Parathyroid adenoma (tissue), 2 donors: ENCODE measurements at regions not wholly inside any gene's neighbourhood (a gene's known extent, or its start where the extent isn't known, plus 50 kb on each side); places are given as distances from the start of the nearest gene placed in this dataset.

Experiments
- H2AFZ ChIP-seq: fragments of 300-600 bp; sonication (generic); one replicate; pipeline ENCODE4 v1.7.0; 2017; ENCODE audit warnings: antibody characterized with exemption, mild to moderate bottlenecking
- H3K27ac ChIP-seq: fragments of 300-600 bp; sonication (generic); one replicate; pipeline ENCODE4 v1.7.0; 2017
- H3K27me3 ChIP-seq: fragments of 300-600 bp; sonication (generic); one replicate; pipeline ENCODE4 v1.7.0; 2017; ENCODE audit warnings: low read length; ENCODE audit not compliant: control insufficient read depth, insufficient read depth
- H3K36me3 ChIP-seq: fragments of 300-600 bp; sonication (generic); one replicate; pipeline ENCODE4 v1.7.0; 2017; ENCODE audit warnings: low read length; ENCODE audit not compliant: control insufficient read depth, insufficient read depth
- H3K4me1 ChIP-seq: fragments of 300-600 bp; sonication (generic); one replicate; pipeline ENCODE4 v1.7.0; 2017; ENCODE audit warnings: control low read depth
- H3K4me2 ChIP-seq: fragments of 300-600 bp; sonication (generic); one replicate; pipeline ENCODE4 v1.7.0; 2017; ENCODE audit warnings: low read length
- H3K4me3 ChIP-seq: fragments of 300-600 bp; sonication (generic); one replicate; pipeline ENCODE4 v1.7.0; 2017; ENCODE audit warnings: low read depth, low read length
- H3K79me2 ChIP-seq: fragments of 300-600 bp; sonication (generic); one replicate; pipeline ENCODE4 v1.7.0; 2017; ENCODE audit warnings: control low read depth
- H3K9ac ChIP-seq: fragments of 300-600 bp; sonication (generic); one replicate; pipeline ENCODE4 v1.7.0; 2017; ENCODE audit warnings: mild to moderate bottlenecking
- H3K9me3 ChIP-seq: fragments of 300-600 bp; sonication (generic); one replicate; pipeline ENCODE4 v1.7.0; 2017; ENCODE audit warnings: low read length; ENCODE audit not compliant: control insufficient read depth
- TF ChIP-seq, protein P1 (sequence below): fragments of 300-600 bp; sonication (generic); IDR thresholded peaks from one replicate; pipeline ENCODE4 v1.7.0; 2017; ENCODE audit warnings: antibody characterized with exemption, mild to moderate bottlenecking
- donor health status: primary hyperparathyroidism.

DNA sequence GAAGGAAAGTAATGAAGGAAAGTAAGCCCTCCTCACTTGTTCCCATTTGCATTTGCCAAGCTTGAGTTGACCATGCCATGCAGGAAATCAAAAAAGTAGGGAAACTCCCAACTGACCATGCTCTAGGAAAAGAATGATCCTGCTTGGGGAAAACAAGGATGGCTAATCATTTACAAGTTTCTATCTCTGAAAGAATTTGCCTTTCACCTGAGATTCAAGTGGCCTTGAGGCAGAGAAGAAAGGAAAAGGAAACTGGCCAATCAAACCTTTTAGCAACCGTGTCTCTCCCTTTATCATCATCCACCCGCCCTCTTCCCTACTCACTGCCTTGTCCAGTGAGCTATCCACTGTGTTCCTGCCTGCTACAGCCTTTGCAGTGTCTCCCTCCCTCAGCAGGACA, 757.2 kb upstream of the SOX9 start:
- H3K36me3 ChIP-seq, result no peaks in the 10 kb centered on the region
- no peak overlapping the region for H3K4me2 ChIP-seq
- no peaks in the 10 kb centered on the region for H3K27me3 ChIP-seq
- H2AFZ ChIP-seq, result no peak overlapping the region
- no peaks in the 10 kb centered on the region for H3K79me2 ChIP-seq
- no peaks in the 10 kb centered on the region for H3K9me3 ChIP-seq
- TF ChIP-seq, protein P1, sequence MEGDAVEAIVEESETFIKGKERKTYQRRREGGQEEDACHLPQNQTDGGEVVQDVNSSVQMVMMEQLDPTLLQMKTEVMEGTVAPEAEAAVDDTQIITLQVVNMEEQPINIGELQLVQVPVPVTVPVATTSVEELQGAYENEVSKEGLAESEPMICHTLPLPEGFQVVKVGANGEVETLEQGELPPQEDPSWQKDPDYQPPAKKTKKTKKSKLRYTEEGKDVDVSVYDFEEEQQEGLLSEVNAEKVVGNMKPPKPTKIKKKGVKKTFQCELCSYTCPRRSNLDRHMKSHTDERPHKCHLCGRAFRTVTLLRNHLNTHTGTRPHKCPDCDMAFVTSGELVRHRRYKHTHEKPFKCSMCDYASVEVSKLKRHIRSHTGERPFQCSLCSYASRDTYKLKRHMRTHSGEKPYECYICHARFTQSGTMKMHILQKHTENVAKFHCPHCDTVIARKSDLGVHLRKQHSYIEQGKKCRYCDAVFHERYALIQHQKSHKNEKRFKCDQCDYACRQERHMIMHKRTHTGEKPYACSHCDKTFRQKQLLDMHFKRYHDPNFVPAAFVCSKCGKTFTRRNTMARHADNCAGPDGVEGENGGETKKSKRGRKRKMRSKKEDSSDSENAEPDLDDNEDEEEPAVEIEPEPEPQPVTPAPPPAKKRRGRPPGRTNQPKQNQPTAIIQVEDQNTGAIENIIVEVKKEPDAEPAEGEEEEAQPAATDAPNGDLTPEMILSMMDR, result no peak
- no peak overlapping the region for H3K9ac ChIP-seq
- H3K4me1 ChIP-seq, result no peaks in the 10 kb centered on the region
- H3K4me3 ChIP-seq, result no peak overlapping the region
- H3K27ac ChIP-seq, result no peak overlapping the region

DNA sequence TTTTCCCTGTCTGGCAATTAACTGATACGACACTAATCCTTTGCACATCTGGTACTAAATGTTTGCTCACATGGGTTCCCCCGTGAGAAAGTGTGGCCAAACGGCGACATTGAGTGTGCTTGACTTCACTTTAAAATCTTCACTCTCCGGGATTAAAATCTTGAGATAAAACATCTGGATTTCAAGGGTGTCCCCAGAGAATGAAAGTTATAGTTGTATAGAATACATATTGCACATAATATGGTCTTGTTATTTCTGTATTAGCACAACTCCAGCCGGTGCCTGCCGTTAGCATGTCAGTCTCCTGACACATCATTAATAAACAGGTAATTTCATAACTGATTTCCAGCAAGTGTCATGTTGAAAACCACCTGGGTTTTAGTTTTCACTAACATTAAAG, 749.0 kb upstream of the SOX9 start:
- no peak overlapping the region for H3K4me2 ChIP-seq
- H2AFZ ChIP-seq, result no peak overlapping the region
- H3K4me3 ChIP-seq, result no peak overlapping the region
- no peak overlapping the region for H3K9ac ChIP-seq
- no peaks in the 10 kb centered on the region for H3K4me1 ChIP-seq
- TF ChIP-seq, protein P1, result no peak
- no peaks in the 10 kb centered on the region for H3K9me3 ChIP-seq
- H3K27me3 ChIP-seq, result no peaks in the 10 kb centered on the region
- no peaks in the 10 kb centered on the region for H3K36me3 ChIP-seq
- H3K79me2 ChIP-seq, result no peaks in the 10 kb centered on the region
- H3K27ac ChIP-seq, result no peak overlapping the region

DNA sequence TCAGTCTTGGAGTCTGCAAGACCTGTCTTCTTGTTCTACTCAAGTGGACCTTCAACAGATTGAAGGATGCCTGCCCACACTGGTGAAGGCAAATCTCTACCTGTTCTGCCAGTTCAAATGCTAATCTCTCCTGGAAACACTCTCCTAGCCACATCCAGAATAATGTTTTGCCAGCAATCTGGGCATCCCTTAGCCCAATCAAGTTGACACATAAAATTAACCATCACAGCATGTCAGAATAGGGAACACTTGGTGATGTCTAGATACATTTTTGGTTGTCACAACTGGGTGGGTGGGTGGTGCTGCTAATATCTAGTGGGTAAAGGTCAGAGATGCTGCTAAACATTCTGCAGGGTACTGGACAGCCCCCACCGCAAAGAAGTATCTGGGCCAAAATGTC, 744.9 kb upstream of the SOX9 start:
- TF ChIP-seq, protein P1, result no peak
- H3K4me1 ChIP-seq, result no peaks in the 10 kb centered on the region
- H3K4me3 ChIP-seq, result no peak overlapping the region
- no peaks in the 10 kb centered on the region for H3K9me3 ChIP-seq
- H3K36me3 ChIP-seq, result no peaks in the 10 kb centered on the region
- no peak overlapping the region for H3K9ac ChIP-seq
- H2AFZ ChIP-seq, result no peak overlapping the region
- H3K27ac ChIP-seq, result no peak overlapping the region
- H3K79me2 ChIP-seq, result no peaks in the 10 kb centered on the region
- no peaks in the 10 kb centered on the region for H3K27me3 ChIP-seq
- no peak overlapping the region for H3K4me2 ChIP-seq

DNA sequence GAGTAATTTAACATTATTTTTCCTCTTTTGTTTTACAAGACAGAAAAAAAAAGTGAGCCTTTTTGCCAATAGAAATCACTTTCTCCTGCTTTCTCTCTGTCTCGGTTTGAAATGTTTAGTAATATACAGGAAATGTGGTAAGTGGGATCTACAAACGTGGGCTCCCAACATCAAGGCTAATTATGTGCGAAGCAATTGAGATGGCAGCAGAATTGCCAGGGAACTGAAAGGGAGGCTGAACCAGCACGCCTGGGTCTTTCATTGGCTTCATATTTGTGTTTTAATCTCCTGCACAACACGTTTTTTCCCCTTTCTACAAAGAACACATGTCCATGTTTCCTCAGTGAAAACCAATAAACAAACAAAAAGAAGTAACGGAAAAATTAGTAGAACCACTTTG, 743.9 kb upstream of the SOX9 start:
- H3K4me3 ChIP-seq, result no peak overlapping the region
- TF ChIP-seq, protein P1, result no peak
- no peaks in the 10 kb centered on the region for H3K27me3 ChIP-seq
- H3K36me3 ChIP-seq, result no peaks in the 10 kb centered on the region
- no peak overlapping the region for H3K4me2 ChIP-seq
- H2AFZ ChIP-seq, result no peak overlapping the region
- no peaks in the 10 kb centered on the region for H3K4me1 ChIP-seq
- H3K9me3 ChIP-seq, result no peaks in the 10 kb centered on the region
- H3K79me2 ChIP-seq, result no peaks in the 10 kb centered on the region
- H3K27ac ChIP-seq, result no peak overlapping the region
- no peak overlapping the region for H3K9ac ChIP-seq

DNA sequence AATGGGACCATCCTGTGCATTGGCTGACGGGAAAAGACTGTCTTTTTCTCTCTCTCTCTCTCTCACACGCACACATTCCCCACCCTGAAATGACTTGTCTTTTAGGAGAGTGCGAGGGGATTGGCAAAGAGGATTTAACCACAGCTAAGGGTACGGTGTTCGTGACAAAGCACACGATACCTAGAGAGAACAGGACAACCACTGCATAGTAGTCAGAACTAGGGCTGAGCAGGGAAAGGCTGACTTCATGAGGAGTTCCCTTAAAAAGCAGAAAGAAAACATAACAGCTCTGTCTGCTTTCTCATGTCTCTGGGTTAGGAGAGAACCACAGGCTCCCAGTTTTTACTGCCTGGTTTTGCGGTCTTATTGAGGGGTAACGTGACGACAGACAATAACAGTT, 742.8 kb upstream of the SOX9 start:
- no peaks in the 10 kb centered on the region for H3K36me3 ChIP-seq
- H3K79me2 ChIP-seq, result no peaks in the 10 kb centered on the region
- no peak overlapping the region for H3K4me2 ChIP-seq
- H3K27ac ChIP-seq, result no peak overlapping the region
- H3K9me3 ChIP-seq, result no peaks in the 10 kb centered on the region
- H3K4me1 ChIP-seq, result no peaks in the 10 kb centered on the region
- H2AFZ ChIP-seq, result no peak overlapping the region
- H3K27me3 ChIP-seq, result no peaks in the 10 kb centered on the region
- no peak overlapping the region for H3K9ac ChIP-seq
- no peak overlapping the region for H3K4me3 ChIP-seq
- TF ChIP-seq, protein P1, result no peak
